Sigmoid colon (tissue), 6 donors: ENCODE measurements at regions not wholly inside any gene's neighbourhood (a gene's known extent, or its start where the extent isn't known, plus 50 kb on each side); places are given as distances from the start of the nearest gene placed in this dataset.

Experiments used
- DNase-seq: peaks from one replicate; pipeline ENCODE4 v3.0.0-alpha.2; 2019
- H3K27ac ChIP-seq, 4 donors: fragments of 200-600 bp; sonication (generic); one replicate each; pipeline ENCODE4 v1.5.1; 2016 to 2019; ENCODE audit warnings: mild to moderate bottlenecking in 1 of 4
- H3K27me3 ChIP-seq, 3 donors: fragments of 200-600 bp; sonication (generic); one replicate each; pipeline ENCODE4 v1.5.1; 2019; ENCODE audit warnings: mild to moderate bottlenecking in 1 of 3
- H3K36me3 ChIP-seq, 4 donors: fragments of 200-600 bp; sonication (generic); one replicate each; pipeline ENCODE4 v1.5.1; 2016 to 2019
- H3K4me1 ChIP-seq, 4 donors: fragments of 200-600 bp; sonication (generic); one replicate each; pipeline ENCODE4 v1.5.1; 2017 to 2019
- H3K4me3 ChIP-seq, 4 donors: fragments of 200-600 bp; sonication (generic); one replicate each; pipeline ENCODE4 v1.5.1; 2017 to 2019; ENCODE audit warnings: mild to moderate bottlenecking in 2 of 4, moderate library complexity in 1 of 4
- H3K9me3 ChIP-seq, 4 donors: fragments of 200-600 bp in 3 of 4; sonication (generic) in 3 of 4; one replicate each; pipeline versions ENCODE4 v1.5.1 to v1.6.1; 2013 to 2019
- EP300 ChIP-seq, 4 donors: sonication (generic); formaldehyde crosslinking; IDR thresholded peaks; one replicate each; pipeline ENCODE4 v1.6.1; 2017; ENCODE audit warnings: antibody characterized with exemption in 4 of 4
- POLR2A ChIP-seq, 2 donors: fragments of 450-650 bp; IDR thresholded peaks; one replicate each; pipeline ENCODE4 v1.6.1; 2016; ENCODE audit warnings: antibody characterized with exemption in 2 of 2, mild to moderate bottlenecking in 2 of 2, moderate library complexity in 2 of 2
- POLR2AphosphoS5 ChIP-seq, 4 donors: sonication (generic); formaldehyde crosslinking; IDR thresholded peaks; one replicate each; pipeline ENCODE4 v1.6.1; 2017; ENCODE audit warnings: antibody characterized with exemption in 4 of 4
- WGBS, 2 donors: extraction: QIAGEN DNeasy Blood & Tissue Kit; methylation state at CpG; one replicate each; pipeline ENCODE4 v1.1.7; 2013; 5-methylcytosine and 5-hydroxymethylcytosine counted together
- intact Hi-C: fragments of 100-400 bp; cut with DNase I; formaldehyde crosslinking; loops from one replicate; pipeline ENCODE4 v1.15.1; 2023
- TF ChIP-seq, protein P1 (sequence below), 4 experiments: fragments of 450-650 bp in 3 of 4; fragments of 200-600 bp in 1 of 4; IDR thresholded peaks; one replicate each; pipeline ENCODE4 v1.5.1; 2016 to 2019; ENCODE audit warnings: antibody characterized with exemption in 4 of 4, mild to moderate bottlenecking in 3 of 4, moderate library complexity in 2 of 4
- donor health status: healthy with polysubstance abuse.
- donor health status: healthy.

DNA sequence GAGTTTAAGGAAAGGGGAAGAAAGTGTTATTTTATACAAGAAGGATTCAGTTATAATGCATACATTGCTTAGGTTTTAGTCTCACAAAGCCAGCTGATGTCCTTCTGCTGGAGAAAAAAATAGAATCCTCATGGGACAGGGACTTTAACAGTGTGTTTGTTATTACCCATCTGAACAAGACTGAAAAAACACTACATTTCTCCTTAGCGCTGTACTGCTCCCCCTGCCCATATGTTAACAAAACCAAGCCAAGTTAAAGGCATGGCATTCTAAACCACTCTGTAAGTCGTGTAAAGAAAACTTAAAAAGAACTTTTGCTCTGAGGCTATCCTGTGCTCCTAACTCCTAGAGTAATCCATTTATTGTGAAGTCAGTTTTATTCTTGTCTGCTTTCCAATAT is 102.6 kb upstream of the NYAP2 start:
- H3K36me3 ChIP-seq: no peaks in the 10 kb centered on the region
- no peak overlapping the region for H3K4me3 ChIP-seq
- no peaks in the 10 kb centered on the region for H3K9me3 ChIP-seq
- no peaks in the 10 kb centered on the region for H3K27me3 ChIP-seq
- WGBS, 2 donors: 49 to 58% methylated on average over 2 of the region's 2 CpGs
- no peaks in the 10 kb centered on the region for H3K4me1 ChIP-seq
- TF ChIP-seq EP300 (IDR thresholded peaks at IDR 0.05) (no peak), POLR2AphosphoS5 (IDR thresholded peaks at IDR 0.05) (no peak), POLR2A (IDR thresholded peaks at IDR 0.05) (no peak)
- TF ChIP-seq, protein P1, sequence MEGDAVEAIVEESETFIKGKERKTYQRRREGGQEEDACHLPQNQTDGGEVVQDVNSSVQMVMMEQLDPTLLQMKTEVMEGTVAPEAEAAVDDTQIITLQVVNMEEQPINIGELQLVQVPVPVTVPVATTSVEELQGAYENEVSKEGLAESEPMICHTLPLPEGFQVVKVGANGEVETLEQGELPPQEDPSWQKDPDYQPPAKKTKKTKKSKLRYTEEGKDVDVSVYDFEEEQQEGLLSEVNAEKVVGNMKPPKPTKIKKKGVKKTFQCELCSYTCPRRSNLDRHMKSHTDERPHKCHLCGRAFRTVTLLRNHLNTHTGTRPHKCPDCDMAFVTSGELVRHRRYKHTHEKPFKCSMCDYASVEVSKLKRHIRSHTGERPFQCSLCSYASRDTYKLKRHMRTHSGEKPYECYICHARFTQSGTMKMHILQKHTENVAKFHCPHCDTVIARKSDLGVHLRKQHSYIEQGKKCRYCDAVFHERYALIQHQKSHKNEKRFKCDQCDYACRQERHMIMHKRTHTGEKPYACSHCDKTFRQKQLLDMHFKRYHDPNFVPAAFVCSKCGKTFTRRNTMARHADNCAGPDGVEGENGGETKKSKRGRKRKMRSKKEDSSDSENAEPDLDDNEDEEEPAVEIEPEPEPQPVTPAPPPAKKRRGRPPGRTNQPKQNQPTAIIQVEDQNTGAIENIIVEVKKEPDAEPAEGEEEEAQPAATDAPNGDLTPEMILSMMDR (IDR thresholded peaks at IDR 0.05): no peak
- H3K27ac ChIP-seq: no peak overlapping the region
- DNase-seq: no peak
- intact Hi-C loops: no loop called here

DNA sequence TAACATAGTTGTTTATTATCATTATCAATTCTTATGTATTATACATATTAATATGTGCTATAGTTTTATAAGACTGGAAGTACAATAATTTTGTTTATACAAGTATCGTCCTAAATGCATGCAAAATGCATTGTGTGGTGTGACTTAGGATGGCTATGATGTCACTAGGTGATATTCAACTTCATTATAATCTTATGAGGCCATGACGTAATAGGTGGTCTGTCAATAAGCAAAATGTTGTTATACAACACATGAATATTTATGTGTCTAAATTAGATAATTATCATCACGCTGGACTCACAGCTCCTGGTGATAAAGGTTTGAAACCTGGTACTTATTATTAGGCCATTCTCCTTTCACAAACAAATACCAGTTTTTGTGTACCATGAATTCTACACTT is 104.4 kb upstream of the NYAP2 start:
- intact Hi-C loops: no loop called here
- Histone ChIP-seq H3K36me3 (no peaks in the 10 kb centered on the region), H3K27me3 (no peaks in the 10 kb centered on the region), H3K4me3 (no peak overlapping the region), H3K4me1 (no peaks in the 10 kb centered on the region), H3K27ac (no peak overlapping the region), H3K9me3 (no peaks in the 10 kb centered on the region)
- TF ChIP-seq EP300 (IDR thresholded peaks at IDR 0.05) (no peak), POLR2AphosphoS5 (IDR thresholded peaks at IDR 0.05) (no peak), POLR2A (IDR thresholded peaks at IDR 0.05) (no peak)
- TF ChIP-seq, protein P1 (IDR thresholded peaks at IDR 0.05): no peak
- 76 to 86% methylated on average over 3 of the region's 3 CpGs for WGBS, 2 donors
- DNase-seq: no peak

DNA sequence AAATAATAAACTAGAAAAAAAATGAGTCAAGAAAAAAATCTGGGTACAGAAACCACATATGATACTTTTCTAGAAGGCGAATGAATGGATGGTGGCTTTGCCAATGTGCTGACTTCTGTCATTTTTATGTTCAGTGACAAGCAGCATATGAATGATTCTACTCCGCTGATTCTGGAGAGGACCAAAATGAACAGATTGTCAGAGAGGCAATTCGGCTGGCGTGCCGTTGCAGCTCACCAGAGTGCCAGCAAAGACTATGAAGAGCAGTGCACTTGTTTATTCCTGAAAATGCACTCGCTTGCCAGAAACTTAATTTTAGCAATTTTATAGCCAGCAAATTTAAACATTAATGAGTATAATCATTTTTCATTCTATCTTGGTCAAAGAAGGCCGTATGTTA is 105.9 kb upstream of the NYAP2 start:
- no peaks in the 10 kb centered on the region for H3K4me1 ChIP-seq
- DNase-seq: no peak
- 83 to 91% methylated on average over 7 of the region's 7 CpGs for WGBS, 2 donors
- H3K9me3 ChIP-seq: no peaks in the 10 kb centered on the region
- intact Hi-C loops: no loop called here
- TF ChIP-seq POLR2A (IDR thresholded peaks at IDR 0.05) (no peak), POLR2AphosphoS5 (IDR thresholded peaks at IDR 0.05) (no peak)
- no peaks in the 10 kb centered on the region for H3K27me3 ChIP-seq
- H3K27ac ChIP-seq: no peak overlapping the region
- H3K4me3 ChIP-seq: no peak overlapping the region
- H3K36me3 ChIP-seq: no peaks in the 10 kb centered on the region

DNA sequence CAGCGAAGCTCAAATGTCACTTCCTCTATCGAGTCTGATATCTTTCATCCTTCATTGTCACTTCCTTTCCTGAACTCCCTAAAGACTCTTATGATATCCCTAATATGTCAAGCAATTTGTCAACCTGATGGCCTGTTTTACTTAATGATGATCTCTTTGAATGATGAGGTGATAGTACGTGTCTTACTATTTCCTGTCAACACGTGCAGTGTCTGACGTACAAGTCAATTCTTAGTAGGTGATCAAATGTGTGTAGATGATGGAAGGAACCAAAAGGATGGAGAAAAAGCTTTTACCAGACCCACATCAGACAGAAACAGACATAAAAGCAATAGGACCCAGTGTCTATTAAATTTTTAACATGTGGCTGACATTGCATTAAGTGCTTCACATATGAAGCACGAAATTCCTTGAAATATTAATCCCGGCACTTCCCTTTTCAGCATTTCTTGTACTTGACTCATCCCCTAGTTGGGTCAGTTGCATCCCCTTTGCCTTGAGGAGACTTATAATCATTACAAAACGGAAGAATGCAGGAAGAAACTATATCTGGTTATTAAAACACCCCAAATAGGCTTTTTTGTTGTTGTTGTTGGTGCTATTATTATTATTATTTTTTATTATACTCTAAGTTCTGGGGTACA is 108.6 kb upstream of the NYAP2 start:
- Histone ChIP-seq H3K27ac (no peak overlapping the region), H3K4me1 (no peaks in the 10 kb centered on the region), H3K9me3 (no peaks in the 10 kb centered on the region), H3K27me3 (no peaks in the 10 kb centered on the region), H3K36me3 (no peaks in the 10 kb centered on the region), H3K4me3 (no peak overlapping the region)
- TF ChIP-seq EP300 (IDR thresholded peaks at IDR 0.05) (no peak), POLR2A (IDR thresholded peaks at IDR 0.05) (no peak), POLR2AphosphoS5 (IDR thresholded peaks at IDR 0.05) (no peak)
- TF ChIP-seq, protein P1 (IDR thresholded peaks at IDR 0.05): no peak
- WGBS, 2 donors: 74 to 85% methylated on average over 8 of the region's 8 CpGs
- no peak for DNase-seq
- intact Hi-C loops: no loop called here

DNA sequence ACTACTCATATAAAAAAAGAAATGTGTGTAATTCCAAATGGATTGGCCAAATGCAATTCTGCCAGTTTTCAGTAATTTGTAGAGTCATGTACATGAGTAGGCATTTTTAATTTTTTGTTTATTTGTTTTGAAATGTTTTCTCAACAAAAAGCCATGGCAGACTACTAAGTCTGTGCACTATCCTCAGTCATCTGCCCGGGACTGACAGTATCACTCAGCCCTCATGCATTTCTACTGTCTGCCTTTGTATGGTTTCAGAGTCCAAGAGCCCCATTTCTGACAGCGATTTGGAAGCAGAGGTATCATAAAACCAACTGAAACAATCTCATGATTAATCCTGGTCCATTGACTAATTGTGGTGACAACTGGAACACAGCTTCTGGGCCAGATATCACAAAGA is 109.9 kb upstream of the NYAP2 start:
- intact Hi-C loops: no loop called here
- Histone ChIP-seq H3K9me3 (no peaks in the 10 kb centered on the region), H3K36me3 (no peaks in the 10 kb centered on the region), H3K4me1 (no peaks in the 10 kb centered on the region), H3K4me3 (no peak overlapping the region), H3K27ac (no peak overlapping the region), H3K27me3 (no peaks in the 10 kb centered on the region)
- 84 to 89% methylated on average over 2 of the region's 2 CpGs for WGBS, 2 donors
- no peak for TF ChIP-seq POLR2AphosphoS5 (IDR thresholded peaks at IDR 0.05)
- TF ChIP-seq EP300 (IDR thresholded peaks at IDR 0.05): no peak
- TF ChIP-seq, protein P1 (IDR thresholded peaks at IDR 0.05): no peak
- TF ChIP-seq POLR2A (IDR thresholded peaks at IDR 0.05): no peak
- DNase-seq: no peak
